ENCODE measurements at regions not wholly inside any gene's neighbourhood (a gene's known extent, or its start where the extent isn't known, plus 50 kb on each side); places are given as distances from the start of the nearest gene placed in this dataset.

DNA sequence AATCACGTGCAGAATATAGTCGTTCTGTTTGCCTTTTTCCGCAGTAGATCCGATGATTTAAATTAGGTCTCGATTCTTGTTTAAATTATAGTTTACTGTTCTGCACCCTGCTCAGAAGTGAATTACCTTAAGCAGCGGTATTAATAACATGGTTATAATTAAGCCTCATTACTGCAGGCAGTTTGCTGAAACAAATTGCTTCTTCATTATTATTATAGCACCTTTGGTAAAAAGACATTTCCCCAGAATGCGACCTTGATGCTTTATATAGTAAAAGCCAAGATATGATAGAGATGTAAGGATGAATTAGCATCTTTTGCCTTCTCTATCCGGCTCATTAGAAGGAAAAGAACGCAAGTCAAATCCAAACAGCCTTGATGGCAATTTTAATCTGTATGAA lies 625.2 kb upstream of the CADM1 start:
- DNase-seq: no peak

DNA sequence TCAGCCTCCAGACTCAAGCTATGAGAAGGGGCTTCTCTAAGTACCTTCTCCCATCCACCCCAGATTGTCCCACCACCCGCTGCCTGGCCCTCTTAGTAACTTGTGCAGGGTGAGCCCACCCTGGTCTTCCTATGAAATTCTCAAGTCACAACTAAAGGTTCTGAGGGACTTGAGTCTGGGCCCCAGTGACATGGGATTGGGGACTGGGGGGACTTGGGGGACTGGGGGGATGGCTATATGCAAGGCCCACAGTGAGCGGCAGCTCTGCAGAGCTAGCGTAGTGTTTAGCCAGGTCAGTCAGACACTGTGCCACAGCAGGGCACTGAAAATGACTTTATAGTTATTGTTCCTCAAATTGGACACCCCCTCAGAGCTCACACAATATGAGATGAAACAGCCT lies 622.3 kb upstream of the CADM1 start:
- no peak for DNase-seq

DNA sequence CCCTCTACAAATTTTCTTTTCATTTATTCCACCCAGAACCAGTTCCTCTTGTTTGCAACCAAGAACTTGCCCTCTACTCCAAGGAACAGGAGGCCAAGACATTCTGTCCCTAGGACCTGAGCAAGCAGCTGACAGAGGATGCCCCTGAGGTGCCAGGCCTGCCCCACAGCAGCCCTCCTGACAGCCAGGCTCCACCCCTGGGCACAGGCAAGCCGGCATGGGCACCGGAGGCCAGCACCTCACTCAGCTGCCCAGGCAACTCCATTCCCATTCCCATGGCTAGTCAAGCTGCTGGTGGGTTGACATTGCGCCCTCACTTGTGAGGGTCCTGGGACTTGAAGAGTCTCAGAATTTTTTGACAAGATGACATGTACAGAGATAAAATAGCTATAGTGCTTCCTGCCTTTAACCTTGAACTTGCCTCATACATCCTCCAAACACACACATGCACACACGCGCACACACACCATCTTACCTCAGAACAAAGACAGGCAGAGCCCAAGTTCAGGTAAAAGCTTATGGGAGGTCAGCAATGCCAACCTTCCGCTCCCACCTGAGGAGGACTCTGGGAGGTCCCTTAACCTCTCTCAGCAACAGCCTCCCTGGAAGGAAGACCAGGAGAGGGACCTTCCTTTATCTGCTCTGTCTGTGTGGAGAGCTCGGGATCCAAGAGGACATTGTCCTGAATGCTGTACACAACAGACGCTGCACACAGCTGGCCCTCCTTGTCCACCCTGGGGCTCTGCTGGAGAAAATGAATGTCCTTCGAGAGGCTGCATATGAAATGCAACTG lies 620.9 kb upstream of the CADM1 start:
- no peak for DNase-seq

DNA sequence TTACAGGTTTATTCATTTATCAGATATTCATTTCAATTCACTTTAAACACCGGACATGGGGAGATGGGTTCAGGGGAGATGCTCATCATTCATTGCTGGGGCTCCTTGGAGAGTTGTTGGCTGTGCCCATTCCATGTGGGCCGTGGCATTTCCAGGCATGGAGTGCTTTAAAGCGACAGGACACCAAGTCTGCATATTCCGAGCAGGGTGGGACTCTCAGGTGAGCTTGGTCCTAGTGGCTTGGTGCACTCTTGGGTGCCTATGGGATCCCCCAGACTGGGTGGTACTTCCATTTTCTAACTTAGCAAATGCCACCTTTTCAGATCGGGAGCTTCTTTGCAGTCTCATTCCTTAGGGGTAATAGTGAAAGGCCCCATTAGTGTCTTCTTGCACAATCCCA lies 619.5 kb upstream of the CADM1 start:
- DNase-seq: no peak

DNA sequence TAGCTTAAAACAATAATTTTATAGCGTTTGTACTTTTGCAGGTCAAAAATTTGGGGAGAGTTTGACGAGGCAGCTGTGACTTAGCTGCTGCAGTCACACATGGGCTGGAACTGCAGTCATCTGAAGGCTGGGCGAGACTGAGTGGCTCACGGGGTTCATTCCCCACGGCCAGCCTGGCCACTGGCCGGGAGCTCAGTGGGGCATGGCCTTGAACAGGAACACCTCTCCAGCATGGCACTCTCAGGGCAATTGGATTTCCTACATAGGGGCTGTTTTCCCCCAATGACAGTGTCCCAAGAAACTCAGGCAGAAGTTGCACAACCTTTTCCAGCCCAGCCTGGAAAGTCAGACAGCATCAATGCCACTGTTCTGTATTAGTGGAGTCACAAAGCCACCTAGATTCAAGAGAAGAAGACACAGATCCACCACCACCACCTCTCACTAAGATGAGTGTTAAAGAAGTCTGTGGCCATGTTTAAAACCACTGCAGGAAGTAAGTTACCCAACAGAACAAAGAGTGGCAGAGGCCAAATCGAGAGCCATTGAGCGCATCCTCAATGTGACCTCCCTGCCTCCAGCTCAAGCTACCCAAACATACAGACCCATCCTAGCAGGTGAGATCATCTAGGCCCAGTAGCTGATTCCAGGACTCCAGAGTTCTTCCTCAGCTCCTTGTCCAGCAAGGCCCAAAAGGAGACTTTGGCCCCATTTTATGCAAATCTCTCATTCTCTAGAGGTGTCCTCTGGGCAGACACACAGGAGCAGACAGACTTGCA lies 618.7 kb upstream of the CADM1 start:
- no peak for DNase-seq

DNA sequence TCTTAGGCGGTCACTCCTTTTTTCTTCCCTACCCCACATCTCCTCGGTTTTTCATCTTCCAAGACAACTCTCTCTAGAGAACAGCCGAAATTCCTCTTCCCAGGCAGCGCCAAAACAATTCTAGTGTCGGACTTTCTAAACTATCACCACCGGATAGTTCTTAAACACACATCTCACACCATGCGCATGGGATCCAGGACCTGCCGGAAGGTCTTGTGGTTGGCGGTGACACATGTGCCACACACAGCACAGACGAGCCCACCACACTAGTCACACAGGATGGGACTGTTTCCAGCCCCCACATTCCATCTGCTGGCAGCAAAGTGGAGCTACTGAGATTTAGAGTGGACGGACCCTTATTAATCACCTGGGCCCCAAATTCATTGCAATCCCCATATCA lies 614.9 kb upstream of the CADM1 start:
- DNase-seq: no peak

DNA sequence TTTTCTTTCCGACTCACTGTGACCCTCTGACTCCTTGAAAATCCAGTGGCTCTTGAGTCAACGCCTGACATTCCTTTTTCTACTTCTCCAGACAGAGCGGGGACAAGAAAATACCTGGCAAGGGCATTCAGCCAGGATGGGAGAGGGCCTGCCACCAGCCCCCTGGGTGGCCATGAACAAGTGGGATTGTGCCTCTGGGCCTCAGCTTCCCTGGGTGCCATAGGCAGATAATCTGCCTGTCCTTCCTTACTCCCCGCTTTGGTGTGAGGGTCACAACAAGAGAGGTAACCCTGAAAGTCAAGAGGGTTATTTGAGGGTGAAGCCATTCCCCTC lies 613.9 kb upstream of the CADM1 start:
- DNase-seq: no peak

DNA sequence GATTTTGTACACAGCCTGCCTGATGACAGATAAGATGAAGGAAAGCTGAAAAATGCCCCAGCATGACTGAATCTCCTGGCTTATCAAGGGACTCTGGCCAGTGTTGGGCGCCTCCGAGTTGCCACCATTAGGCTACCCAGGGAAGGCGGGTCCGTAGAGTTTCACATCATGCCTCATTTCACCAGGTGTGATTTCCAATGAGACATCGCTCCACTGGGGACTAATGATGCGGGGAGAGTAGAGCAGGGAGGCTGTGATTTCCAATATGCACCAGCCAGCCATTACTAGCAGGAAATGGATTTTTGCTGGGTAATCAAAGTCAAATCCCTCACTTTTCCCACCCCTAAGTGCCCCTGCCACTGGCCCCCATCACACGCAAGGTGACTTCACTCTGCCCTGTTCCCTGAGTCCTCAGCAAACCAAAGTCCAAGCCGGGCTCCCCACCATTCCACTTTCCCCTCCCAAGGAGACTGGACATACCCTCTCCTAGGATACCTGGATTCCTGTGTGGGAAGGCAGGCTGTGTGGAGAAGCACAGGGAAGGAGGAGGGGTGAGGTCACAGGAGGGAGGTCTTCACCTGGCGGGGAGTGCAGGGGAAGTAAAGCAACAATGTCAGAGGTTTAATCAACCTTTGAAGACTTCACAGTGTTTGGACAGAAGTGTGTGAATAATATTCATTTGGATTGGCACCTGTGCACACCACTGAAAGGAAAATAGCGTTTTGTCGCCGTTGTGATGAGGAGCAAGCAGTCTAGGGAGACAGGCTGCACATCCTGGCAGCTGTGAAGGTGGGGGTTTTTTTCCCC lies 613.3 kb upstream of the CADM1 start:
- no peak for DNase-seq

DNA sequence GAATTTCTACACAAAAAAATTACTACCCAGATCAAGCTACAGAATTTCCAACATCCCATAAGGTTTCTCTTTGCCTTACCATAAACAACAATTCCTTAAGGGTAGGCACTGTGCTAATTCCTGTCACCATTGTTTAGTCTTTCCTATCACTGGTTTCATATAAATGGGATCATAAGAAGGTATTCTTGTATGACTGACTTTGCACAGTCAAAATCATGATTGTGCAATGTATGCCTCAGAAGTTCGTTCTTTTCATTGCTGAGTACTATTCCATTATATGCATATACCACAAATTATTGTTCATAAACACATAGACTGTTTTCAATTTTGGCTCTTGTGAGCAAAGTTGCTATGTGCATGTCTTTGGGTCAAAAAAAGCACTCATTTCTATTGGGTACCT lies 611.6 kb upstream of the CADM1 start:
- no peak for DNase-seq

DNA sequence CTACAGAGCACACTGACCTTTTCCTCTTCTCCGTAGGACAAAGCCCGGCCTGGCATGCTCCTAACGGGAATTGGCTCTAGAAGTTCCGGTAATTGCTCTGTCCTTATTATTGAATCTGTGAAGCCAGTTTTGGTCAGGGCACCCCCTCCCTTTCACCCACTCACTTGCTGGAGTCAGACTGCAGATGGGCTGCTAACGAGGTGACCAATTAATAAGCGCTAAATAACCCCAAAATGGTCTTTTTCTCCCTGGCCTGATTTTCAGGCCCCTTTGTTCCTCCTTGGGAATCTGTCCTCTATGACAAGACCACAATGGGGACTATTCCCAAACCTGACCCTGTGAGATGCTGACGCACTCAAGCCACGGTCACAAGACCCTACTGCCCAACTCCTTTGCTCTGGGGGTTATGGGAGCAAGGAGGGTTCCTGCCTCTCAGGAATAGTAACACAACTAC lies 610.0 kb upstream of the CADM1 start:
- no peak for DNase-seq

DNA sequence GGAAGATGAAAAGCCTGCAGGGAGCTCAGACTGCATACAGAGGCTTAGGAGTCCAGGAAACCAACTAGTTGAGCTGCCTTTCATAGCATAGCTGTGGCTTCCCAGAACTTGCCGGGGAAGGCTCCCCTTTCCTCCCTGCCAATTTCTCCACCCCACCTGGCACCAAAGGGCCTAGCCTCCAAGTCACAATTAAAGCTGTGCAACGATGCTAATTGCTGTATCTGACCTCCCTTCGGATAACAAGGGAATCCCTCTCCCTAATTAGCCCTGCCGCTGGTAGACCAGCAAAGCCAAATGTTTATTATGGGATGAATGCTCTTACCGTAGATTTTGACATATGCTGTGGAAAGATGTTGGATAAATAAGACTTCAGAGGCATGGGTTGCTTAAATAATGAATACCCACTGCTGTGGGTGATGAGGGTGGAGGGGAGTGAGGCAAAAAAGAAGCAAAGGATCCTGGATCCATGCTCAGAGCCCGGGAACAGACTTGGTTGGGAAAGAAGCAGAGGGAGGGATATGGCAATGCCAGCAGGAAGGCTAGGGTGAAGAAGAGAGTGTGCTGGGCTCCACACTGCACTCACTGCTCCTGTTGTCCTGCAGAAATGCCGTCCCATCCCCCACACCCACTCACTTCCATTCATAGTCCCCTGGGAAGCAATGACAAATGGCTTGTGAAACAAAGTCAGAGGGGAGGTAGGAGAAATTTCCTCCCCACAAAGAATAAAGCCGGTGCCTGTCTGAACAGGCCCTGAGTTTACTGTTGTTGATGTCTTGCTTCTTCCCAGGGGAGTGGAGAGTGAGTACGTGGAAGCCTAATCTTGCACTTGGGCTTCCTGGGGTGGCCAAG lies 608.1 kb upstream of the CADM1 start:
- DNase-seq: no peak

DNA sequence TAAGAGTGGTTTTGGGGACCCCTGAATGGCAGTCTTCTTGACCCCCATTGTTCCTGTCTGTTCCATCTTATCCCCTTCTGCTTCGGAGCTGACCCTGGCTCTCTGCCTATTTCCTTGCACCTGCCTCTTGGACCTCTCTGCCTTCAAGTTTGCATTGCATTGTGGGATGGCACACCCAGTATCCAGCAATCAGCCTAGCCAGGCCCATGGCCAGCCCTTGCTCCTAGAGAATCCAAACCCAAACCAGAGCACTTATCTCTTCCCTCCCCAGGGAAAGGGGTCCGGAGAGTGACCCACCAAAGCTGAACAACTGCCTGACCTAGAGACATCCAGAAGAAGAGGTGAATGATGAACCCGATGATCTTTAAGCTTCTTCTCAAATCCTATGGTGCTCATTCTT lies 607.3 kb upstream of the CADM1 start:
- no peak for DNase-seq

DNA sequence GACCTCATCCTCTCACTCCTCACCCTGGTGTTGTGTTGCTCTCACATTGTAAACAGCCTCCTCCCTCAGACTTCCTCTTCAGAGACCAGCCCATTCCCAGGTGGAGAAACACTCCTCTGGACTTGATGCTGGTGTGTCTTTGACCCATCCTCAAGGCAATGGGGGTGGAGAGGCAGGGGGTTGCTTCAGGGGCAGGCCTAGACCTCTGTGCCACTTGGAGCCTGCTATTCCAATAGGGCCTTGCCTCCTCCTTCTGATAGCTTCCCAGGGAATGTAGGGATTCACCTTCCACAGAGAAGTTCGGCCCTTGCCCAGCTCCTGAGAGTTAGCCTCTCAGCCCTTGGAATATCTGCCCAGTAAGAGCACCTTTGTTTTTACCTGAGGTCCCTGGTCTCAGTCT lies 606.6 kb upstream of the CADM1 start:
- DNase-seq: no peak

DNA sequence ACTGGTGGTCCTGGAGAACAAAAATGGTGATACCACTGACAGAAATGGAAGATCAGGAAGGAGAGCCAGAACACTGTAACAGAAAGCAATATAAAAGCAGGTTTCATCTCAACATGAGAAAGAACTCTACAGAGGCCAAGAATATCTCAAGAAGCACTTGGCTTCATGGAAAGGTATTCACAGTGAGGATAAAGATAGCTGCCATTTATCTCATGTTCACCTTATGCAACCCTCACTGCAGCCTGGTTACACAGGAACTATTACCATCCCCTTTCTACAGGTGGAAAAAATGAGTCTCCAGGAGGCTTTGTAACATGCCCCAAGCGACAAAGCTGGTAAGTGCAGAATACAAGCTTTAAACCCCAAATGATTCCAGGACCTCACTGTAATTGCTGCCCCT lies 606.1 kb upstream of the CADM1 start:
- DNase-seq: no peak

DNA sequence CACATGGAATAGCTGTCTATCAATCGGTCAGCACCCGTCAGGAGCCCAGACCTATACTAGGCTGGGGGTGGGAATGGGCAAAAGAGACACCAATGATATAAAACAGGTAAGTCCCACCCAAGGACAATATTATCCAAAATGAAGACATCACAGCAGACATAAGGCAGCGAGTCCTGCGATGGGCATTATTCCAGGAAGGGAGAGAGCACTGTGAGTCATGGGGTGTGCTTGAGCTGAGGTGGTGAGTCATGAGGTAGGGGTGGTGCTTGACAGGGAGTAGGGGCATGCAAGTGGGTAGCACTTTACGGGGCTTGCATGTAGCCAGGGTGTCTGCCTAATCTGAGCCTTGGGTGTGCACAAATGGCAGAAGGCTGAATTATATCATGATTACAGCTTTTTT lies 605.0 kb upstream of the CADM1 start:
- DNase-seq: no peak

DNA sequence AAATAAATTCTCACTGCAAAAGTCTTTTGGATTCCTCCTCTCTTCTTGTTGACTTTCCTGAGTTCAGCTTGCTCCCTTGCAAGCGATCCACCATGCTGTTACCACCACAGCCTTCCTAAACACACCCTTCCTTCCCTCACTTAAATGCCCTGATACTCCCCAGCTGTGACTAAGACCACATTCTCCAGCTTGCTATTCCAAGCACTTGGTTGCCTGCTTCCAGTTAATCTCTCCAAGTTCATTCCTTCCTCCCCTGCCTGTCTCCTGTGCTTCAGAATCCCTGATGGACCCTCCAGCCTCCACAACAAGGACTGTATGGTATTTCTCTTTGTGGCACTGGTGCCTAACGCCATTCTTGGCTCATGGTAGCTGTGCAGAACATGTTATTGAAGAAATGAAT lies 603.9 kb upstream of the CADM1 start:
- DNase-seq: no peak

DNA sequence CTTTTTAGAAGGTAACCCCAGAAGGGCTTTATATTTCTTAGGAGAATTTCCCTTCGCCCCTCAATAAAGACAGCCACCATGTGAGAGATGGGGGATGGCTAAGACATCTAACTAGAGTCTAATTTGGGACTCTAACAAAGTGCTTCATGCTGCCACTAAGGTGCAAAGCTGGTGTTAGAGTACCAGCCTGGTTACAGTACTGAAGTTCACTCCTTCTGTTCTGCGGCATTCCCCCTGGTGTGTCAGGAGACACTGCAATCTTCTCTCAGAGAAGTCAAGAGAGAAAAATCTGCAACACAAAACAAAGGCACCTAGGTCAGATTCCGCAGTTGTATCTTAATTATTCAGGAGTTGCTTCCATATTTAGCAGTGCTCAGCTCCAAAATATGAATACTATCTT lies 603.0 kb upstream of the CADM1 start:
- DNase-seq: no peak

DNA sequence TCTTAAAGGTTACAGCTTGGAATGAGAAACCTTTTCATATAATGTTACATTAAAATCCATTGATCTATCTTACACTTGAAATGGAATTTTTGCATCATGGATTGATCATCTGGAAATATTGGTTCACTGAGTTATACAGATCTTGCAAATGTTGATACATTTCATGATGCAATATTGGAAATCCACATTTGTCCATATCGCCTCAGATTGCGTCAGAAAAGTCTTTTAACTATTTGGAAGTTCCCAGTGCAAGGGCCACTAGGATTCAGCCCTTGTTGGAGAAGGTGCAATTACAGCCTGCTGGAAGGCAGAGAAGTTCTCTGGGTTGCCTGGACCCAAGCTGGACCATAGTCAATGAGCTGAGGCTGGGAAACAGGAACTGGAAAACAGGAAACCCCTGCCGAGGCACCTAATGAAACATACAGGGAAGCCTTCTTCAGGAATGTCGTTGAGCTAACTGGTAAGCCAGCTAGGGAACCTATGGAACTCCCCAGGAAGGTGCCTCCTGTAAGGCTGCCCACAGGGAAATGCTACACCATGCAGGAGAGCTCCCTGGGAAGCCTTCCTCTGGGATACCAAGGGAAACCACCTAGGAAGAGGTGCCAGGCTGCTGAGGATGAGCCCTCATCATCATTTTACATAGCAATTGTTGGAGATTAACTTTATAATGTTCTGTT lies 600.4 kb upstream of the CADM1 start:
- no peak for DNase-seq

DNA sequence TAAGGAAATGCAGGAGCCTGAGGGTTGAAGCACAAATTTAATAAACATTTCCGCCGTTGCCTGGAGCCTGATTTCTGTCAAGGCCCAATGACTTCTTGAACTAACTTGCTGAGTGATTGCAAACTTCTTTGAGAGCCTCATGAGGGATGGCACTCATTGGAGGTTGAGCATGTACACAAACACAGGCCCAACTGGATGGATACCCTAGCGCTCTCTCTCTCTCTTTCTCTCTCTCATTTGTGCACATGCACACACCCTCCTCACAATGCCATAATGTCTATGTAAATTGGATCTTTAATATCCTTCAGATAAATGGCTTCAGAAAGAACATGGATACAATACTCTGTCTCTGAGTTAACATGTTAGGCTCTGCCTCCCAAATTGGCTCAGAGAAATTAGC lies 597.7 kb upstream of the CADM1 start:
- no peak for DNase-seq

DNA sequence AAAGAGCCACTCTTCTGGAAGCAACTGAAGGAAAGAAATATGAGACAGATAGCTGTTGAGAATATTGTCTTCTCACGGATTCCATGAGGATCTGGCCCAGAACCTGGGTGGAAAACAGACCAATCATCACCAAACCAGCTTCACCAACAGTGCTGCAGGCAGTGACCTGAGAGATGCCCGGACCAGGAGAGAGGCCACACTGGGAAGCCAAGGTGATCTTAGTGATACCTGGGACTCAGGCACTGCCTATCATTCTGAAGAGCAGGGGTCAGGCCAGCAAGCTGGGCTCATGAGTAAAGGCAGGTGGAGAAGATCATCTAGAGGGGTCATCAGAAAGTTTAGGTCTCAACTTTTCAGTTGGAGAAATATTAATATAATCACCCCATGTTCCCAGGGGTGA lies 595.8 kb upstream of the CADM1 start:
- no peak for DNase-seq

DNA sequence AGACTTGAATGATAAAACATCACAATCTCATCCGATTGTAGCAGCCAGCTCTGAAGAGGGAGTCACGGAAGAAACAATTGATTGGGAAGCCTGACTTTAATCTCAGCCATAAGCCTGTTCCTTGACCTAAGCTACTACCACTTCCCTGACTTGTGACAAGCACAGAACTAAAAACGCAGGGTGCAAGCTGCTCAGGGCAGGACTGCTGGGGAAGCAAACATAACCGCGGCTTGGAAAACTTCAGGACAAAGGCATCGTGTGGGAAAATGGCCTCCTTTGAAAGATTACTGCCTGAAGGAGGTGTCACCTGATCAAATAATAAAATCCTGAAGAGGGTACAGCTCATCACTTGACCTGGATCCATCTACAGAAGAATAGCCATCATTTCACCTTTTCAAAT lies 595.3 kb upstream of the CADM1 start:
- DNase-seq: no peak

DNA sequence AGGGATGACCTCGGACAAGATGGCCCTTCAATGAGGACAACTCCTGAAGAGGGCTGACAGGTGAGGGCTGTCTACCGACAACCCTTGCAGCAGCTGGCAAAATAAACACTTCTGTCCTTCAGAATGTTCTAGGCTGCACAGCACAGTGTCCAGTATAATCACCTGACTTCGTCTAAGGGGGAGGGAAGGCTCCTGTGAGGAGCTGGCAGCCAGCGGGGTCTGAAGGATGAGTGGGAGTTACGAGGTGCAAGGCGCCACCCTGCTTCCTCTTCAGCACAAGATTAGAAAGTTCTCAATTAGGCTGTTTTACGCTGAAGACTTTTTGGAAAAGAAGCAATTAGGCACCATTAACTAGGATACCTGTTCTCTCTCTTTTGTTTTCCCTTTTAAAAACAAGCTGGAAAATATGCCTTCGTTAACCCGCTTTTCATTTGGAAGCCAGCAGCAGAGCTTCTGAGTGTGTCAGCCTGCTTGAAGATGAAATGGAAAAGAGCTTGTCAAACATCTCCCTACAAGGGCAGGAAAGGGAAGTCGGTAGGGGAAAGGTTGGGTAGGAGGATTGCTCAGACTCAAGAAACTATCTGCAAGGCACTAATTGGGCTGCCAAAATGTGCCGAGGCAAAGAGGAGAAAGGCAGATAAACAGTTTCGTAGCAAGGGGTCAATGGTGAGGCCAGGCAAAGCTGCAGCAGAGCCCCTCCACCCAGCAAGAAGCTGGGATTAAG lies 592.2 kb upstream of the CADM1 start:
- DNase-seq: no peak
